DMS114 treated with DMSO at 0.1 percent for 48 hours (cell line): ENCODE measurements at regions not wholly inside any gene's neighbourhood (a gene's known extent, or its start where the extent isn't known, plus 50 kb on each side); places are given as distances from the start of the nearest gene placed in this dataset.

Source experiments
- DNase-seq: peaks from one replicate; lab custom pipeline; 2025; ENCODE audit not compliant: unreplicated experiment; lab: John Stamatoyannopoulos, UW

DNA sequence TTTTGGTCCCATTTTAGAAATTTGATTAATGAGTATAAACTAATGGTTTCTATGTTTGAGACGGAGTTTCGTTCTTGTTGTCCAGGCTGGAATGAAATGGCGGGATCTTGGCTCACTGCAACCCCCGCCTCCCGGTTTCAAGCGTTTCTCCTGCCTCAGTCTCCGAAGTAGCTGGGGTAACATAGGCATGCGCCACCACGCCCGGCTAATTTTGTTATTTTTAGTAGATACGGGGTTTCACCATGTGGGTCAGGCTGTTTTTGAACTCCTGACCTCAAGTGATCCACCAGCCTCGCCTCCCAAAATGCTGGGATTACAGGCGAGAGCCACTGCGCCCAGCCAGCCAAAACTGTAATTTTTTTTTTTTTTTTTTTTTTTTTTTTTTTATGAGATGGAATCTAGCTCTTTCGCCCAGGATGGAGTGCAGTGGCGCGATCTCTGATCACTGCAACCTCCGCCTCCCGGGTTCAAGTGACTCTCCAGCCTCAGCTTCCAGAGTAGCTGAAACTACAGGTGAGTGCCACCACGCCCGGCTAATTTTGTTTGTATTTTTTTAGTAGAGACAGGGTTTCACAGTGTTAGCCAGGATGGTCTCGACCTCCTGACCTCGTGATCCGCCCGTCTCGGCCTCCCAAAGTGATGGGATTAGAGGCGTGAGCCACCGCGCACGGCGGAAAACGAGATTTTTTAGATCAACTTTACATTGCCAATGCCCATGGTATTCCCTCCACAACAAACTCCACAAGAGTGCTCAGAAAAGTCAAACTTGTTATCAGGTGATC lies 127.8 kb downstream of the HFE start:
- no peak for DNase-seq

DNA sequence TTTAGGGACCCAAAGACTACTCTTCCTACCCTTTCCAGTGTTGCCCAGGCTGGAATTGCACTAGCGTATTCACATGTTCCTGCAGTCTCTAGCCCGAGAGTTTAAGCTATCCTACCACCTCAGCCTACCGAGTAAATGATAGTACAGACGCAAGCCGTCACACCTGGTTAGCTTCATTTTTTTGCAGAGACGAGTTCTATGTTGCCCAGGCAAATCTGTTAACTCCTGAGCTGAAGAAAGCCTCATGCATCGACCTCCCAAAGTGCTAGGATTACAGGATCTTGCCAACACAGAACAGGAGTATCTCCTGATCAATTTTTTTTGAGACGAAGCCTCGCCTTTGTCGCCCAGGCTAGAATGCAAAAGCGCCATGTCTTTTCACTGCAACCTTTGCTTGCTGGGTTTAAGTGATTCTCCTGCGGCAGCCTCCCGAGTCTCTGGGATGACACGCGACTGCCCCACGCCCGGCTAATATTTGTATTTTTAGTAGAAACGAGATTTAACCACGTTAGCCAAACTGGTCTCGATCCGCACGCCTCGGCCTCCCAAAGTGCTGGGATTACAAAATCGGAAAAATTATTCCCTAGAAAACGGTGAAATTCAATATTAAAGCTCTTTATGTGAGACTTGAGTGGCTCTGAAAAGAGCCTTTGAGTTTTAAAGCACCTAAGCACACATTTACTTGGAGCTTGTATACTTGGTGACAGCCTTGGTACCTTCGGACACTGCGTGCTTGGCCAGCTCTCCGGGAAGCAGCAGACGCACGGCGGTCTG lies 128.5 kb downstream of the HFE start:
- DNase-seq = no peak

DNA sequence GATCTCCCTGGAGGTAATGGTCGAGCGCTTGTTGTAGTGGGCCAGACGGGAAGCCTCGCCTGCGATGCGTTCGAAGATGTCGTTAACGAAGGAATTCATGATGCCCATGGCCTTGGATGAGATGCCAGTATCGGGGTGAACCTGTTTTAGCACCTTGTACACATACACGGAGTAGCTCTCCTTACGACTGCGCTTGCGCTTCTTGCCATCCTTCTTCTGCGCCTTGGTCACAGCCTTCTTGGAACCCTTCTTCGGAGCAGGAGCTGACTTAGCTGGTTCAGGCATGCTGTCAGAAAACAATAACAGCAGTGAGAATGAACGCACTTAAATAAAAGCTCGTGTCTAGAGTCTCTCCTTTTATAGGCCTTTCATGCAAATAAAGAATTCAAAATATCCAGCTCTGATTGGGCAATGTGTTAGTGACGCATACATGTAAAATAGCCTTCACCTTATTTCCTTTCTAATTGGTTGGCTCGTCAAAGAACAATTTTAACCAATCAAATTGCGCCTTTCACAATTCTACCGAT lies 129.2 kb downstream of the HFE start:
- DNase-seq = peak; percentile 100

DNA sequence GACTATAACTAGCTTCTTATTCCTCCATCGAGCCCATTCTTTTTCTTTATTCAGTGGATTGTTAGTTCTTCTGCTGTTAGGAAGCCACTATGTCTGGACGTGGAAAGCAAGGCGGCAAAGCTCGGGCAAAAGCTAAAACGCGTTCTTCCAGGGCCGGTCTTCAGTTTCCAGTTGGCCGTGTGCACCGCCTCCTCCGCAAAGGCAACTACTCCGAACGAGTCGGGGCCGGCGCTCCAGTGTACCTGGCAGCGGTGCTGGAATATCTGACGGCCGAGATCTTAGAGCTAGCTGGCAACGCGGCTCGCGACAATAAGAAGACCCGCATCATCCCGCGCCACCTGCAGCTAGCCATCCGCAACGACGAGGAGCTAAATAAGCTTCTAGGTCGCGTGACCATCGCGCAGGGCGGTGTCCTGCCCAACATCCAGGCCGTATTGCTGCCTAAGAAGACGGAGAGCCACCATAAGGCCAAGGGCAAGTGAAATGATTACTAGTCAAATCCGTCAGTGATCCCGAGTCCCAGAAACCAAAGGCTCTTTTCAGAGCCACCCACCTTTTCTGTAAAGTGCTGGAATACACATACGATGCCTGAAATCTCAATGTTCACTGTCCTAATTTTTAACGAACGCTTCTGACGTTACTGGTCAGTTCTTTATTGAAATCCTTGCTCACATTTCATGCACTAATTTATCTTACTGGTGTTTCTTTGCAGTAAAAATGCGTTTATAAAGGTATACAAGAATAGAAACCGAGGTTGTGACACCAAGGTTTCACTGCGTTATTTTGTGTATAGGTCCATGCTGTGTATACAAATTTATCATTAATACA lies 129.9 kb downstream of the HFE start:
- DNase-seq = peak; percentile 98

DNA sequence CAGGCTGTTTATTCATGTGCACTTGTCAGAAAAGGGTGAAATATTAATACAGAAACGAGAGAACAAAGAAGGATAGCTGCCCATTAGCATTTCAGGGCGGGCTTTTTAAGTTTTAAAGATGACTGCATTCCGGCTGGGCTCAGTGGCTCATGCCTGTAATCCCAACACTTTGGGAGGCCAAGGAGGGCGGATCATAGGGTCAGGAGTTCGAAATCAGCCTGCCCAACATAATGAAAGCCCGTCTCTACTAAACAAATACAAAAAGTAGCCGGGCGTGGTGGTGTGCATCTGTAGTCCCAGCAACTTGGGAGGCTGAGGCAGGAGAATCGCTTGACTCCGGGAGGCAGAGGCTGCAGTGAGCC lies 130.5 kb downstream of the HFE start:
- no peak for DNase-seq

DNA sequence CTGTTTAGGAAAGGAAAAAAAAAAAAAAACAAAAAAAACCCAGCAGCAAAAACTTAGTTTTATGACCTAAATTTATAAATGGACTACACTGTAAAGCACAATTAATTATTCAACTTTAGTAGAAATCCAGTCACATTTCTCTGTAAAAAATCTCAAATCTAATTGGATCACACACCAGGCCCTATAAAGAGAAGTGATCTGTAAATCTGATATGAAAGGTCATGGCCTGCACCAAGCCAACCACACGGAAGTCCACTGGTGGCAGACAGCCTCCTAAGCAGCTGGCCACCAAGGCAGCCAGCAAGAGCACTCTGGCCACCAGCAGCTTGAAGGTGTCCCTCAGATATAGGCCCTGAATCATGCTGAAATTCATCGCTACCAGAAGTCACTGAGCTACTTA lies 131.6 kb downstream of the HFE start:
- no peak for DNase-seq

DNA sequence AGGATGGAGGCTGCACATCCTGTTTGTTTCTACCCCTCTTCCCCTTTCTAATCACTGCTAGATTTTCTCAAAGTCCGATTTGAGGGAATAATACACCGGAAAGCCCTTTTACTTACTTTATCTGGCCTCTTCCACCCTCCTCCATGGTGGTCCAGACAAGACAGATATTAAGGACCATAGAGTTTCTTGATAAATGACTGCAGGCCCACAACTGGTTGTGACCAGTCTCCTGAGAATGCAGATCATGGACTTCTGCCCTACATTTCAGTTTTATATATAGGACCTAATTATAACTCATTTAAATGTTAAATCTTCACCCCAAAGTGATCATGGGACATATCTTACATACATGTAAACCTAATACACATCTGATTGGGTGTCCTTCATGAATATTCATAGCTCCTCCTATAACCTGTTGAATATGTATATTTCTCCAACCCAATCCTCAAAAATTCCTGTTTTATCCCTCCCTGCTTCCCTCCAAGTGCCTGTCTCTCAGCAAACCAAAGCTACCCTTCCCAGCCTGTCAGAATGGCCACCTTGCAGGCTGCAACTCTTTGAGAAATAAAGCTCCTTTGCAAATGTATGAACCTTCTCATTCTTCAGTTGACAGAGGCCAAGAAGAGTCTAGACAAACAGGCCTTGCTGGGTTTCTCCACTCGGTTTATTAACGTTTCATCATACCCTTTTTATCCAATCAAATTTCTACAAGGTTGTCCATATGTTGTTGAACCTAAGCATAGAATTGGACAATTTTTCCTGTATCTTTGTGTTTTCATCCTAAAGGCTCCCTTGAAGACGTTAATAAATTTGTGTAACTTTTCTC lies 133.1 kb downstream of the HFE start:
- DNase-seq = no peak

DNA sequence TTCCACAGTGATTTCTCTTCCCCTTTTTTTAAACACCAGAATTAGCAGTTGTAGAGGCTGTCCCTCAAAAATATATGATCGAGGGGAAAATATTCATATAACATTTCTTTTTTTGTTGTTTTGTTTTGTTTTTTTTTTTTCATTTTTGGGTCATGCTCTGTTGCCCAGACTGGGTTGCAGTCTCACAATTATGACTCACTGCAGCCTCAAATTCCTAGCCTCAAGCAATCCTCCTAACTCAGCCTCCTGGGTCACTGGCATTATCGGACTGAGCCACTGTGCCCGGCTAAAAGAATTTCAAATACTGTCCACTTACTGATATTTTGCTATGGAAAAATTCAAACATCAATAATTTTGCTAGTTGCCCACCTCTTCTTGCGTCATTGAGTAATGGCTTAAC lies 134.0 kb downstream of the HFE start:
- DNase-seq = no peak

DNA sequence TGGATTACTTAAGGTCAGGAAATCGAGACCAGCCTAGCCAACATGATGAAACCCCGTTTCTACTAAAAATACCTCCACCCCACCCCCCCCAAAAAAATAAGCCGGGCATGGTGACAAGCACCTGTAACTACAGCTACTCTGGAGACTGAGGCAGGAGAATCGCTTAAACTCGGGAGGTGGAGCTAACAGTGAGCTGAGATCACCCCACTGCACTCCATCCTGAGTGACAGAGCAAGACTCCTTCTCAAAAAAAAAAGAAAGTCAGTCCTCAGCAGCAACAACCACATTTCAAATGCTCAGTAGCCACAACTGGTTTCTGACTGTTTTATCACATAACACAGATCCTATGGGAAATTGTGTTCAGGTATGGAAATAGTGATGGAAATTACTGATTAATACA lies 135.3 kb downstream of the HFE start:
- DNase-seq = no peak

DNA sequence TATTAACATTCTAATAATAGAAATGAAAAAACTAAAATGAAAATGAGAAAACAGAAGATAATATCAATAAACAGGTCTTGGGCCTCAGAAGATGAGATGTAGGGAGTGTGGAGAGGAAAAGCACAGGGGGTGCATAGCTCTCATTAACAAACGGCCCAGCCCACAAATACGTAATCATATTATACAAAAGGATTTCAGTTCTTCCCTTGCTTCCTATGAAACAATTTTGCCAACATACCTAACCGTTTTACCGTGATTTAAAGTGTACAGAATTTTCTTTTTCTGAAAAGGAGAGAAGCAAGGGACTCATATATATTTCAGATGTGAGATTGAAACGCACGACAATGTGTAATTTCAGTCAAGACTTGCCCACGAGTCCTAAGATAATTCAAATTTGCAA lies 136.0 kb downstream of the HFE start:
- DNase-seq = no peak

DNA sequence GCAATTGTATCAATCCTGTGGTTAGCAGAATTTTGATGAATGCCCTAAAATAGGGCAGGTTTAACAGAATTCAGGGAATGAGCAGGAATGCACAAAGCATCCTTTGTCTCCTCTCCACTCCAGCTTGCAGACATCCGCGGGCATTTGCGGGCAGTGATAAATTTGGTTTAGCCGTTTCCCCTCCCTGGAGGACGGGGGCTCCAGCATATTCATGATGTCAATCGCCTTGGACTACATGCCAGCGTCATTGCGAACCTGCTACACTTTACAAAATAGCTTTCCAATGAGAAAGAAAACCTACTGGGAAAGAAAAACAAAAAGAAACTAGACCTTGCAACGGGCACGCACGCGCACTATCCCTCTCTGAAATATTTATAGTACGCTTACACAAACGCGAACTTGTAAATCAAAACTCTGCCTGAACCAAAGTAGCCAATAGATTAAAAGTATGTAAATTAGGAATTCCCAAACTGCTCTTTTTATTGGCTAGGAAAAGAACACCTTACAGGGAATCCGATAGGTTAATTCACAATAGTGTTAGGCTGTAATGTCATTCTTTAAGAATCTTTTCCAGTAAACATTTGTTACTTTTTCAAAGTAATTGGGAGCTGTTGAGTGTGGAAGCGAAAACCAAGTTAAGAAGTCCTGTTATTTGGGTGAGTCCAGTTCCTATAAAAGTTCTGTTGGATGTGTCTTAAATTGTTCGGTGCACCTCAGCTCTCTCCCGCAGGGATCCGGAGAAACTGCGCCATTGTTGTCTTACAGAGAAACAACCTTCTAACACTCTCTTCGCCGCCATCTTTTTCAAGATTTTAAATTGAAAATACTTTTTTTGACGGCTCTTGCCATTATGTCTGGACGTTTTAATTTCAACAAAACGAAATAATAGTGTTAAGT lies 136.7 kb downstream of the HFE start:
- peak; percentile 97 for DNase-seq

DNA sequence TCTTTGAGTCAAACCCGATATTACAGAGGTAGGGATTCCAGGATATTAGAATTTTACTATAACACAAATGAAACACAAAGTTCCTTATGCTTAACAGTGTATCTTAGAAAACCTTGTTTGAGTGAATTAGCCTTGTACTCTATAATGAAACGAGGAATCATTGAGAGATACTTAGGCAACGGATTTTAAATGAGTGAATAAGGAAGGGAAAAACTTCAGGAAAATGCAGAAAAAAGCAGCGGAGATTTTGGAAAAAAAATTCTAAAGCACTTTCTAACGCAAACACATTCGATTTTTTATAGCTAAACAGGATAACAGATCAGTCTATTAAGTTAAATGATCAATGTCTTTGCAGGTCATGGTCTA lies 137.3 kb downstream of the HFE start:
- no peak for DNase-seq

DNA sequence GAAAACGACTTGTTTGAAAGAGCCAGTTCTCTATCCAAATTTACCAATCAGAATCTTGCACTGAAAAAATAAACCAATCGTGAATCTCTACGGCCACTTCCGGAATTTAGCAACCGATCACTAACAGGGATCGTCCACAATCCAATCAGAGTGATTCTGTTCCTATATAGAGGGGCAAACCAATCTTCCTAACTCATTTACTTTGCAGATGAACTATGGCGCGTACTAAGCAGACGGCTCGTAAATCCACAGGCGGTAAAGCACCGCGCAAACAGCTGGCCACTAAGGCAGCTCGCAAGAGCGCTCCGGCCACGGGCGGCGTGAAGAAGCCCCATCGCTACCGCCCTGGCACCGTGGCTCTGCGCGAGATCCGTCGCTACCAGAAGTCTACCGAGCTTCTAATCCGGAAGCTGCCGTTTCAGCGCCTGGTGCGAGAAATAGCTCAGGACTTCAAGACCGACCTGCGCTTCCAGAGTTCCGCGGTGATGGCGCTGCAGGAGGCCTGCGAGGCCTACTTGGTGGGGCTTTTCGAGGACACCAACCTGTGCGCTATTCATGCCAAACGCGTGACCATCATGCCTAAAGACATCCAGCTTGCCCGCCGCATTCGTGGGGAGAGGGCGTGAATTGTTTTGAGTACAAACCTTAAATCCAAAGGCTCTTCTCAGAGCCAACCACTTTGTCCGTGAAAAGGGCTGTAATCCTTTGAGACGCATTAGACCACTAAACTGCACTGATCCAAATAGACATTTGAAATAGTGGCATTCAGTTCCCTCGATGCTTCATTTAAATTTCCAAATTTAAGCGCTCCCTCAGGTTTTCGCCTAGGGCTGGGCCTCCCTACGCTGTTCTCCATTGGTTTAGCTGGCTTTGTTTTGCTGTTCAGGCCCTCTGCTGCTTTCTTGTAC lies 138.0 kb downstream of the HFE start:
- DNase-seq = no peak

DNA sequence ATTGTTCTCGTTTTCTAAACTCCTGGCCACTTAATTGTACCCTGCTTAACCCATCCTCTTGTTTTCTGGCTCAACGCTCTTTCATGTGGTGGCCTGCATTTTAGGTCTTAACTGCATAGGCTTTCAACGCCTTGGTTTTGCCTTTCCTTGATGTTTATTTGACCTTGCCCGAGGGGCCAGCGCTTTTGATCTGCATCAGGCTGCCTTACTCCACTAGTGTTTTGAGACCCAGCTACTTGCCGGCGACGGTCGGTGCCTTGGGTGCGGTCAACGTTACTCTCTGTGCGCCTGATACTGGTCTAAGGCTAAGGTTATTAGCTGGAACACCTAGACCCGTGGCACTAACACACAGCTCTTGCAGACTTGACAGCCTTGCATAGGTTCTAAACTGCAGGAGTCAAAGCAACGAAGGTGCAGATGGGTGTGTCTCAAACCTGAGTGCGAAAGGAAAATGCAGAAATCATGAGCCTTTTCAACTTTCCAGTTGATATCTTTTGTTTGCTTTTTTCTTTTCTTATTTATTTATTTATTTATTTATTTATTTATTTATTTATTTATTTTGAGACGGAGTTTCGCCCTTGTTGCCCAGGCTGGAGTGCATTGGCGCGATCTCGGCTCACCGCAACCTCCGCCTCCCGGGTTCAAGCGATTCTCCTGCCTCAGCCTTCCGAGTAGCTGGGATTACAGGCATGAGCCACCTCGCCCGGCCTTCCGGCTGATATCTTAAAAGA lies 138.8 kb downstream of the HFE start:
- no peak for DNase-seq

DNA sequence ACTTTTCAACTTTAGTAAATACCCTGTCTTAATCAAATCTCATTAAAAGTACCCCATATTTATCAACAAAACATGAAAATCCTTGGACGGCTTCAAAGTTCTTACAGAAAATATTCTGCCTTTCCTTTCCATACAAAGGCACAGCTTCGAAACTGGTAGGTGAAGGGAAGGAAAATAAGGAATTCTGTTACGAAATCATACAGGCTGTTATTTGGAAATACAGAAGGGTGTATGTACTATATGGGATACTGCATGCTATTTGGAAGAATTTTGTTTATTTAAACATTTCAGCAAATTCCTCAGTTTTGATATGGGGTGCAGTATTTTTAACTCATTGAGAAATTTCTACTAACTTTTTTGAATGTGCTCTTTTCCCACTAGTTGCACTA lies 138.4 kb upstream of the BTN3A2 start:
- no peak for DNase-seq

DNA sequence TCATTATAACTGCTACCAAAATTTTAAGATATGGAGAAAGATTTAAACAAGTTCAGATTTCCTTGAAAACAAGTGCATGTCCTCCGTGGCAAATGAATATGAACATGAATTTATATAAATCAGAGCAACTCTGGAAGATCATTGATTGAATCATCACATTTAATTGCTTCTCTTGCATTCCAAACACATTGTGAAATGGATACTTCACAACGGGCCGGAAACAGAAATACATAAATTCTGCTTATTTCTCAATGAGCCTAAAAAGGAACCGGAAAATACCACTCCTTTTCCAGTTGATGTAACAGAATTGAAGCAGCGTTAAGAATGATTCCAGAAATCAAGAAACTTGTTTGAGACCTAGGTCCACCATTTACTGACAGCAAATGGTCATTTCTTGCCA lies 134.6 kb upstream of the BTN3A2 start:
- no peak for DNase-seq

DNA sequence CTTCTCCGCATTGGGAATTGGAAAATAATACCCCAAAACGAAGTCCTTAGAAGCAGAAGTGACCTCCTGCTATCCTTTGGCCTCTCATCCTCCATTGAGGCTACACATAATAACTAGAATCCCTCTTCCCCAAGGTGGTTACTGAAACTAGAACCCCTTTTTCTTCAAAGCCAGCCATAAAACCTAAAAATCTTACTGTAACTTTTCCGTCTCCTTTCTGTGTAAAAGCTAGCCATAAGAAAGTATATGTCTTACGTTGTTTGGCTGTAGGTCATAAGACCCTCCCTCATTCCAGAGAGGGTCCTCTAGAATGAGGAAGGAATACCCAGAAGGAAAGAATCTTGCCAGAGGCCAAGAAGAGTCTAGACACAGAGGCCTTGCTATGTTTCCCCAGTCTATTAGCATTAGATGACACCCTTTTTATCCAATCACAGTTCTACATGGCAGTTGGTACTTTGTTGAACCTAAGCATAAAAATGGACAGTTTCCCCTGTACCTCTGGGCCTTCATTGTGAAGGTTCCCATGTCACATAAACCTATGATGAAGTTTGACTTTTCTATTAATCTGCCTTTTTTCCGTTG lies 133.9 kb upstream of the BTN3A2 start:
- DNase-seq = no peak
